D341Med (cell line): ENCODE measurements at regions not wholly inside any gene's neighbourhood (a gene's known extent, or its start where the extent isn't known, plus 50 kb on each side); places are given as distances from the start of the nearest gene placed in this dataset.

ENCODE experiments used
- DNase-seq: peaks from one replicate; pipeline ENCODE4 v3.0.0; 2012; ENCODE audit warnings: low spot score

- no peak for DNase-seq
Observed at GRCh38 chr13:31081316-31081715, 80.4 kb downstream of the HSPH1 start.

DNA sequence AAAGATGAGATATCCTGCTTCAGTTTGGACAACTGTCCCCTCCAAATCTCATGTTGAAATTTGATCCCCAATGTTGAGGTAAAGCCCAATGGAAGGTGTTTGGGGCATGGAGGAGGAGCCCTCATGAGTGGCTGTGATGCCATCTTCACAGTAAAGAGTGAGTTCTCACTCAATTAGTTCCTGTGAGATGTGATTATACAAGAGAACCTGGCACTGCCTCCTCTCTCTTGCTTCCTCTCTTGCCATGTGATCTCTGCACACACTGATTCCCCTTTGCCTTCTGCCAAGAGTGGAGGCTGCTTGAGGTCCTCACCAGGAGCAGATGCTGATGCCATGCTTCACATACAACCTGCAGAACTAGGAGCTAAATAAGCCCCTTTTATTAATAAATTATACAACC, 86.9 kb downstream of the HSPH1 start:
- no peak for DNase-seq

DNA sequence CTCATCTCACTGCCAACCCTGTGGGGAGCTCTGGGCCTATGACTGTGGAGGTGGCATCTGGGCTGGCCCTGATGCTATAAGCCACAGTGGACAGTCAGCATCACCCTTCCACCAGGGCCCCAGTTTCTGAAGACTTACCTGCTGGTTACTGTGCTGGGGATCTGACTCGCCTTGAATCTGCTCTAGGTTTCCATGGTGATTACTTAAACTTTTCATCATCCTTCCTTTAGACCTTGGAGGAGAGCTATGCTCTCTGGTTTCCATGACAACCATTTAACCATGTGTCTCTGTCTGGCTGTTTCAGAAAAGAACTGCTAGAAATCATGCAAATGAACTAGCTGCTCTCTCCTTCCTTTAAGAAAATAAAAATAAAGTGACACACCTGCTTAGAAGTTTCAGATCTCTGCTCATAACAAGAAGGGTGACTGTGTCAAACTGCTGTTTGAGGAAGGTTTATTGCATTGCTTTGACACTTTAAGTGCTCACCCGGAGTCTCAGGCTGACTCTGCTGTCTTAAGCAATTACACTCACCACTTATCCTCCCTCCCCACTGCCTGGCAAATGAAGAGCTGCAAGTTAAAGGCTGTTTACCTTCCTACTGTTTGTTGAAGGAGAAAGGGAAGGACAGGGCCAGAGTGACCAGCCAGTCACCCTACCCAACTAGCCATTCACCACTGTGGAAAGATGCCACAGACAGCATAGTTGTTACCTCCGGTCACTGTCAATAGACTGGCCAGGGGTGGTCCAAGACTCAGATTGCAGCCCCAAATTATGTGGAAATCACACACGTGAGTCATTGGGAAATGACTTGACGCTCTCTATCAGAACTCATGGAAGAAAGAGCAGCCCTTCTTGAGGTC, 87.6 kb downstream of the HSPH1 start:
- no peak for DNase-seq

GRCh38 chr13:31072041-31072440, 89.7 kb downstream of the HSPH1 start:
- DNase-seq, result no peak

GRCh38 chr13:31069808-31070534, 91.7 kb downstream of the HSPH1 start:
- DNase-seq, result no peak

DNA sequence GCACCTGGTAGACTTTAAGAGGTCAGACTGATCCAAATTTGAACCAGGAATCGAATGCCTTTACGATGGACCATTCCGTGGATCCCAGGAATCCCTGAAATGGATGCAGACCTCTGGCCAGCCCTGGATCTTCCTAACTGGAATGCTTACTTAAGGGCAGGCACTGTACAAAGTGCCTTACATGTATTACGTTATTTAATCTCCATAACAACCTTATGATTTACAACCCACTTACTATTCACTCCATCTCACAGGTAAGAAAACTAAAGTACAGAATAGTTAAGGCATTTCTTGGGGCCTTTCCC, 93.6 kb downstream of the HSPH1 start:
- DNase-seq, result no peak

DNA sequence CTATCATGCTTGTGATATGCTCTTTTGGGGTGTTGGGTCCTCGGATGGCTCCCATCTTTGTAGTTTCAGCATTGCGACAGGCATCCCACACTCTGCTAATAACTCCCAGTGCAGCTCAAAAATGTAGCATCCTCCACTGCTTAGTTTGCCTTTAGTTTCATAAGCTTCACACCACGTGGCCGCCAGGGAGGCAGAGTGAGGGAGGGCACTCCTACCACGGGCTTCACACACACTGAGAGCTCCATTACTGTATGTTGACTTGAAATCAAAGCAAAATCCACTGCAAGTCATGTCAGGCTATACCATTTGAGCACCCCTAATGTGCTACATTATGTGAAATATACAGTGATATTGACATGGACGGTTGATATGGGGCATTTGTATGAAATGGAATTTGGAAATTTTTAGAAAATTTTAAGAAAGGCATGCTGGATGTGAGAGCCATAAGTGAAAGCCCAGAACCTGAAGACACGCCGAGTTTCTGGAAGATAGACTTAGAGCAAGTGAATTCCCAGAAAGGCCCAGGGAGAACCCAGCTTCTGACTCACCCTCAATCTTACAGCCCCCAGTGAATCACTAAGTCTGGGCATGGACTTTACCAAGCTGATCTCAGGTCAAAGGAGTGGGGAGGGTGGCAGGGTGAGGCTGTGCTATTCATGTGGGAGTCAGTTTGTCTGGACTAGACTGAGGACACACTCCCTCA, 94.1 kb downstream of the HSPH1 start:
- no peak for DNase-seq

GRCh38 chr13:31064636-31065035, 97.1 kb downstream of the HSPH1 start:
- no peak for DNase-seq

DNA sequence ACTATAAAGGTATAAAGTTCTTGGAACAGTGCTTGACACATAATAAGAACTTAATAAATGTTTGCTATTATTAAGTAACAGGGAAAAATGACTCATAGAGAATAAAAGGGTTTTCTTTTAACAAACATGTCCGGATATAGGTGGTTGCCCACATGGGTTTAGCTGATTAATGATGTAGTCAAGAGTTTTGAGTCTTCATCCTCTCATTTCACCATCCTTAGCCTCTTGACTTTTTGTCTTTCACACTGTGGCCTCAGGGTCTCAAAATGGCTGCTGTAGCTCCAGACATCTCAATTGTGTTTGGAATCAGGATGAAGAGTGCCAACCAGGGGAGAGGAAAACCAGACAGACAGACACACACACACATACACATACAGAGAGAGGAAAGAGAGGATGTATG, 97.9 kb downstream of the HSPH1 start:
- DNase-seq, result no peak

DNA sequence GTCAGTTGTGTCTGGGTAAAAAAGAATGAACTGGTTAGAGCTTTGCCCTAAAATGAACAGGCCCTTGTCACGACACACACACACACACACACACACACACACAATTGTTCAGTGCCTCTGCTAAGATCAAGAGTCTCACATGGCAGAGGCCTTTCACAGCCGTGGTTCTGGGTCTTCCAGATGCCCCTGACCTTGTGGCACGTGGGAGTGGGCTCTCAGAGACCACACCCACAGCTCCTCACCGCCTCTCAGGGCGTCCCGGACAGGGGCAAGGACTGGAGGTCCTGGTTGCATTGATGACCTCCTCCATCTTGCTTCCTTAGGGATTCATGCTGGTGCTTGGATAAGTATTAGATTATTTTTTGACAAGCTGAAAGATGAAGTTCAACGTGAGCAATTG, 101.0 kb downstream of the HSPH1 start:
- DNase-seq, result no peak

- DNase-seq, result no peak
Observed at GRCh38 chr13:31060220-31060619, 101.5 kb downstream of the HSPH1 start.

DNA sequence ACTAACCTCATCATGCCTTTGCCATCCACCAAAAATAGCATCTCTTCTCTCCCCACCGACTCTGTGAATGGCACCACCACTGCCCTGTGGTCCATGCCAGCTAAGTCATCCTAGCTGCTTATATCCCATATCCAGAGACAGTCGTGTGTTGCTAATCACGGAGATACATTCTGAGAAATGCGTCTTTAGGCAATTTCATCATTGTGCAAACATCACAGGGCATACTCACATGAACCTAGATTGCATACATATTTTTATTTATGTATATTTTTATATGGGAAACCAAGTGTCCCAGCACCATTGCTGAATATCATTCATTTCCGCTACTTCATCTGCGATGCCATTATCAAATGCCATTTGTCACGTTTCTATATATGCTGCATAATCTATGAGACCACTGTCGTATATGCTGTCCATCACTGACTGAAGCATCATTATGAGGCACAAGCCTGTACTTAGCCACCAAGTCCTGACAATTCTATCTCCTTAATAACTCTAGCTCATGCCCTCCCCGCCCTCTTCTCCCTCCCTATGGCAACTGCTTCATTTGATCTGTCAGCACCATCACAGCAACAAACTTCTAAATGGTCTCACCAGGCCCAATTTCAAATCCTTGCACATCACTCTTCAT, 104.2 kb downstream of the HSPH1 start:
- no peak for DNase-seq

GRCh38 chr13:31056644-31057271, 104.9 kb downstream of the HSPH1 start:
- DNase-seq, result no peak

DNA sequence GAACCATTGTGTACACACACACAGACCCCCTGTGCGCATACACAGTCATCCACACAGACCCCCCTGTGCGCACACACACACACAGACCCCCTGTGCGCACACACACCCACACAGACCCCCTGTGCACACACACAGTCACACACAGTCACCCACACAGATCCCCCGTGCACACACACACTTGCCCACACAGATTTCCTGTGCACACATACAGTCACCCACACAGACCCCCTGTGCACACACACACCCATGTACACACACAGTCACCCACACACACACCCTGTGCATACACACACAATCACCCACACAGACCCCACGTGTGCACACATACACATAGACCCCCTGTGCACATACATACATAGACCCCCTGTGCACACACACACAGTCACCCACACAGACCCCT, 106.1 kb downstream of the HSPH1 start:
- no peak for DNase-seq

DNA sequence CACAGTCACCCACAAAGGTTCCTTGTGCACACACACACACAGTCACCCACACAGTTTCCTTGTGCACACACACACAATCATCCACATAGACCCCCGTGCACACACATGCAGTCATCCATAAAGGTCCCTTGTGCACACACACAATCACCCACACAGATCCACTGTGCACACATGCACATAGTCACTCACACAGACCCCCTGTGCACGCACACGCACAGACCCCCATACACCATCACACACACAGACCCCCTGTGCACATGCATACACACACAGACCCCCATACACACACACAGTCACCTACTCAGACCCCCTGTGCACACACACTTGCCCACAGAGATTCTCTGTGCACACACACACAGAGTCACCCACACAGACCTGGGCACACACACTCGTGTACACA, 107.1 kb downstream of the HSPH1 start:
- no peak for DNase-seq

- DNase-seq, result no peak
Observed at GRCh38 chr13:31053896-31054295, 107.8 kb downstream of the HSPH1 start.

GRCh38 chr13:31053091-31053490, 108.6 kb downstream of the HSPH1 start:
- no peak for DNase-seq

GRCh38 chr13:31052478-31052877, 109.2 kb downstream of the HSPH1 start:
- DNase-seq, result no peak

GRCh38 chr13:31051999-31052398, 109.7 kb downstream of the HSPH1 start:
- no peak for DNase-seq

DNA sequence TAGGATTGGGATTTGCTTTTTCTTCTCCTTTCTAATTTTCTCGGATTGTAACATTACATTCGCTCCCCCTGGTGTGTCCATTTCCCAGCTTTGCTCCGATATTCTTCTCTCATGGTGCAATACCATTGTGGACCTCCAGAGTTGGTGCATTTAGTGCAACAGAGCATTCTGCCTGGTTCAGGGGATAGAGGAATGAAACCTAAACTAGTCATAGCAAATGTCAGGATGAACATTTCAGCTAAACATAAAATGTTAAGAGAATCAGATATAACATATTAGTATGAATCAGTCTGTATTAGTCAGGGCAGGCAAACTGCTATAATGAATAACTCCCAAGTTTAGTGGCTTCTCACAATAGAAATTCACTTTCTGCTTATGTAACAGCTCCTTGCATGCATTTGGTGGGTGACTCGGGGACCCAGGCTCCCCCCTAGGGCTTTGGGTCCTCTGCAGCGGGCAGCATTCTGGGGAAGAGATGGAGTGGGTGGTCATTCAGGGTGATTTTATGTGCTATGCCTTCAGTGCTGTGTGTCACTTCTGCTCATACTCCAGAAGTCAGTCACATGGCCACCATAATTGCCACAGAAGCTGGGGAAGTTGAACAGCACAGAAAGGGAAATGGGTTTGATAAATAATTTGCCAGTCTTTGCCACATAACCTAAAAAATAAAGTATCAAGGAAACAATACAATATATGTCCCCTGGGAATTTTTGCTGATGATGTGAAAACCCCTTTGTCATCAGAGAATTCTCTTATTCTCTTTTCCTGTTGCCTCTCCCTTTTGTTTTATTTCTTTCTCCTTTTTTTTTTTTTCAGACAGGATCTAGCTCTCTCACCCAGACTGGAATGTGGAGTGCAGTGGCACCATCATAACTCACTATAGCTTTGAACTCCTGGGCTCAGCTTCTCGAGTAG, 111.0 kb downstream of the HSPH1 start:
- DNase-seq, result no peak

- DNase-seq, result no peak
Observed at GRCh38 chr13:31049833-31050232, 111.9 kb downstream of the HSPH1 start.
